H1 (cell line): ENCODE measurements at regions not wholly inside any gene's neighbourhood (a gene's known extent, or its start where the extent isn't known, plus 50 kb on each side); places are given as distances from the start of the nearest gene placed in this dataset.

Experiments used
- ATF2 ChIP-seq: IDR thresholded peaks from 2 replicates; pipeline ENCODE4 v1.6.1; 2012; ENCODE audit warnings: low read length, inconsistent platforms
- BRCA1 ChIP-seq: IDR thresholded peaks from 2 replicates; pipeline ENCODE4 v1.6.1; 2012; ENCODE audit warnings: low read depth, low read length, improper control_type of control experiment
- JUND ChIP-seq: IDR thresholded peaks from 2 replicates; pipeline ENCODE4 v1.6.1; 2011; ENCODE audit warnings: mild to moderate bottlenecking, improper control_type of control experiment, low read length

GRCh38 chr16:85424260-85425073 lies 188.7 kb upstream of the GSE1 start (continued):
- TF ChIP-seq ATF2 (no peak), BRCA1 (no peak), JUND (no peak)
